Mammary epithelial cell (primary cell): ENCODE measurements at regions not wholly inside any gene's neighbourhood (a gene's known extent, or its start where the extent isn't known, plus 50 kb on each side); places are given as distances from the start of the nearest gene placed in this dataset.

ENCODE experiments used
- EZH2 ChIP-seq: IDR thresholded peaks from 2 replicates; pipeline ENCODE4 v1.6.1; 2012; ENCODE audit warnings: low read length, inconsistent platforms, borderline replicate concordance
- TF ChIP-seq, protein P1 (sequence below), 2 donors: IDR thresholded peaks in 1 of 2; conservative IDR thresholded peaks in 1 of 2; 2 replicates each; pipeline ENCODE4 v1.5.1; 2011 to 2012; ENCODE audit warnings: inconsistent platforms in 2 of 2, low read length in 2 of 2, mild to moderate bottlenecking in 2 of 2, control low read depth in 1 of 2, low read depth in 1 of 2; ENCODE audit not compliant: insufficient read depth in 1 of 2; ENCODE audit errors: extremely low read depth in 1 of 2

DNA sequence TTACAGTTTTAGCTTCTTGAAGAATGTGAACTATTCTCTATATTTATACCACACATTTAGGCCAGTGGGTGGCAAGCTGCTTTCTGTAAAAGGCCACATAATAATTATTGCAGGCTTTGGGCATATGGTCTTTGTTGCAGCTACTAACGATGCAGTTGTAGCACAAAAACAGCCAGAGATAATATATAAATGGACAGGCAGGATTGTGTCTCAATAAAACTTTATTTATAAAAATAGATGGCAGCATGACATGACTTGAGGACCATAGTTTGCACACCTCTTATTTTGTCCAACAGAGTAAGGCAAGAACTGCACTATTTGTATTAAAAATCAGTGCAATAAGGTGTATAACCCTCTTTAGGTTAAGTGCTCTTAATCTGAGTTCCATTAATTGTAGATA is 415.0 kb downstream of the ANXA1 start:
- TF ChIP-seq, protein P1, sequence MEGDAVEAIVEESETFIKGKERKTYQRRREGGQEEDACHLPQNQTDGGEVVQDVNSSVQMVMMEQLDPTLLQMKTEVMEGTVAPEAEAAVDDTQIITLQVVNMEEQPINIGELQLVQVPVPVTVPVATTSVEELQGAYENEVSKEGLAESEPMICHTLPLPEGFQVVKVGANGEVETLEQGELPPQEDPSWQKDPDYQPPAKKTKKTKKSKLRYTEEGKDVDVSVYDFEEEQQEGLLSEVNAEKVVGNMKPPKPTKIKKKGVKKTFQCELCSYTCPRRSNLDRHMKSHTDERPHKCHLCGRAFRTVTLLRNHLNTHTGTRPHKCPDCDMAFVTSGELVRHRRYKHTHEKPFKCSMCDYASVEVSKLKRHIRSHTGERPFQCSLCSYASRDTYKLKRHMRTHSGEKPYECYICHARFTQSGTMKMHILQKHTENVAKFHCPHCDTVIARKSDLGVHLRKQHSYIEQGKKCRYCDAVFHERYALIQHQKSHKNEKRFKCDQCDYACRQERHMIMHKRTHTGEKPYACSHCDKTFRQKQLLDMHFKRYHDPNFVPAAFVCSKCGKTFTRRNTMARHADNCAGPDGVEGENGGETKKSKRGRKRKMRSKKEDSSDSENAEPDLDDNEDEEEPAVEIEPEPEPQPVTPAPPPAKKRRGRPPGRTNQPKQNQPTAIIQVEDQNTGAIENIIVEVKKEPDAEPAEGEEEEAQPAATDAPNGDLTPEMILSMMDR (conservative IDR thresholded peaks at IDR 0.05 in 1 of 2, IDR thresholded peaks at IDR 0.05 in 1 of 2; ENCODE audit: extremely low read depth in 1 of 2, insufficient read depth in 1 of 2, low read depth in 1 of 2, low read length in 2 of 2) = no peak
- TF ChIP-seq EZH2 = no peak
